DMS 273 (cell line): ENCODE measurements at regions not wholly inside any gene's neighbourhood (a gene's known extent, or its start where the extent isn't known, plus 50 kb on each side); places are given as distances from the start of the nearest gene placed in this dataset.
"Not testable (repeated sequence)": the region's sequence is repeated elsewhere in the genome, so short reads cannot be mapped to it uniquely, and the experiment has no call there.

Experiments
- DNase-seq: peaks from one replicate; lab custom pipeline; 2025; ENCODE audit not compliant: unreplicated experiment; lab: John Stamatoyannopoulos, UW

- no peak for DNase-seq
Observed at GRCh38 chr2:226183033-226183432, 616.6 kb downstream of the IRS1 start.

DNA sequence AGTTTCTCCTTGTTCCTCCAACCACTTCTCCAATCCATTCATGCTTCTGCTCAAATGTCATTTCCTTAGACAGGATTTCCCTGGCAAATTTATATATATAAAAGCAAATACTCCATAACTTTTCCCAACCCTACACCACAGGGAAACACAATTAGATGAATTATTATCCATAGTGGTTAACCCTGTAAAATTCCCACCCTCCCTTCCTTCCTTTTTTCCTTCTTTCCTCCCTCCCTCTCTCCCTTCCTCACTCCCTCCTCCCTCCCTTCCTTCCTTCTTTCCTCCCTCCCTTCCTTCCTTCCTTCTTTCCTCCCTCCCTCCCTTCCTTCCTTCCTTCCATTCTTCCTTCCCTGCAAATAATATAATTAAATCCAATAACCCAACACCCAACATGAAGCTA, 617.7 kb downstream of the IRS1 start:
- no peak for DNase-seq

DNA sequence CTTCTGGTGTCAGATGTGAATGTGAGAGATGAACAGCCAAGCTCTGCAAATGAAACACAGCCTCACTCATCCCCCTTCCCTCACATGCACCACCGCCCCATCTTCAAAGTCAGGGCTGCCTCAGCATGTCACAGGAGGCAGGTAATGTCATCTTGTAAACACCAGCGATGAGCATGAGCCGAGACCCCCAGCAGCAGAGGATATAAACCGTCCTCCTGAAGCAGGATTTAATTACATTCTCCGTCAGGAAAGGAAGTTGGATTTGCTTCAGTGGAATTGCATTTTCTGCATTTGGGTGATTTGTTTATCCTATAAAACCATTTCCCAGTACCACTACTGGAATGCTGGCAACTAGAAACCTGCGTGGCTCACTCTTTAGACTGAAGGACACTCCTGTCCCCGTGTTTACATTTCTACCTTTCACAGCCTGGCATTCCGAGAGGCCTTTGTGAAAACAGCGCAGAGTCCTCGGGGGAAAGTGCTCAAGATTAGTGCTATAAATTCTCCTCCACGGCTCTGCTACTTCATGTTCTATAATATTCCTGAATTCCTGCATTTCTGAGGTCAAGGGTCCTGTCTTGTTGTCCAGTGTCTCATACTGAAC, 619.2 kb downstream of the IRS1 start:
- DNase-seq = no peak

DNA sequence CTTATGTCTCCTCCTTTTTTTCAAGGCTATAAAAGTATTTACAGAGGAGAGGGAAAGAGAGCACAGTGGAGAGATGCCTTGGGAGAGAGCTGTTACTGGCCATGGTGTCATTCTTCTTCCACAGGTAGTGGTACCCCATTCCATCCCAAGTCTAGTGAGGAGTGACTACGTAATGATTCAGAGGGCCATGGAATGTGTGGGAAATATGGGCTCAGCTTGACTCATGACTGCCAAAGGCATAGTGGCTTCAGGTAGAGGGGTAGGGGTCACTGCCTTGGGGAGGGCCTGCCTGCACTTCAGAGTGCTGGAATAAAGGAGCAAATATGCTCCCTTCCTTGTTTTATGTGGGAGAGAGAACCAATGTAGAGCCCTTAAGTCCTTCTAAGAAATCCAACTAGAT, 620.6 kb downstream of the IRS1 start:
- no peak for DNase-seq

DNA sequence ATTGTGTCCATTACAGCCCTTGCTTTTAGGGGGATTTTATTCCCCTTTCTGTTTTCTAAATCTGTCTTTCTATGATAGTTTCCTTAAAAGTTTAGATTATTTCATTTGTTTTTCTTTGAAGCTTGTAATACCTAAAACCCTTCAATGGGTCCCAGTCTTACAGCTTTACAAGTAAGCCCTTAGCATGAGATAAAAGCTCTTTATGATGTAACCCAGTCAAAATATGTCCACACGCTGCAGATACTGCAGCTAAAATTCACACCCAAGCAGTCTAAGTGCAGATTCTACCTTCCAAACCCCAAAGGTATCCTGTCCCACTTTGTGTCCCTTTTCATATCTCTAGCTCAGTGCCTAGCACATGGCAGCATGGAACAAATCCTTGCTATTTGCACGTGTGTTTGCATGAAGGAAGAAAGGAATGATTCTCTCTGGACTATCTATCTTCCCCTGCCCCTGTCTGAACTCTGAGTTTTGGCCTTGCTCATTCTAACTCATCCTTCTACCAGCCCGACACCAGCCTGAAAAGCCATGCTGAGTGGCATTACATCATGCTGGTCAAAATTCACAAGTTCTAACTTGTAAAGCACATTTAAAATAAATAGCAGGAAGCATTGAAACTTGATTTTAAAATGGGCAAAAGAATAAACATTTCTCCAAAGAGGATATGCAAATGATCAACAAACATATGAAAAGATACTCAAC, 623.2 kb downstream of the IRS1 start:
- DNase-seq = no peak

DNA sequence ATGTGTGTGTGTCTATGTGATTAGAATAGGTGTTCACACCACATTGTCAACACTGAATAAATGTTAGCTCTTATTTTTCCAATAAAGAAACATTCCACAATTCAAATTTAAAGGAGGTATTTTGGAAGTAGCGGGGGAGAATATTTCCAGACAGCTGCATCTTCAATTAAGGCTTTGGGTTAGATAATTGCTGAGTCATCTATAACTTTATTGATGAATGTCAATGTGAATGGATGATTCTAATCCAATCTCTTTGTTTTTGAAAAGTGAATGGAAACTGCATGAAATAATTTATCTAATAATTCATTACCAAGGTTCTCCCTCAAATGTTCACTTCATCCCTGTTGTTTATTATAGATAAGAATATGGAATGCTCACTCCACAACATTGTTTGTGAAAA, 625.2 kb downstream of the IRS1 start:
- no peak for DNase-seq

GRCh38 chr2:226172939-226173338, 626.7 kb downstream of the IRS1 start:
- no peak for DNase-seq

DNA sequence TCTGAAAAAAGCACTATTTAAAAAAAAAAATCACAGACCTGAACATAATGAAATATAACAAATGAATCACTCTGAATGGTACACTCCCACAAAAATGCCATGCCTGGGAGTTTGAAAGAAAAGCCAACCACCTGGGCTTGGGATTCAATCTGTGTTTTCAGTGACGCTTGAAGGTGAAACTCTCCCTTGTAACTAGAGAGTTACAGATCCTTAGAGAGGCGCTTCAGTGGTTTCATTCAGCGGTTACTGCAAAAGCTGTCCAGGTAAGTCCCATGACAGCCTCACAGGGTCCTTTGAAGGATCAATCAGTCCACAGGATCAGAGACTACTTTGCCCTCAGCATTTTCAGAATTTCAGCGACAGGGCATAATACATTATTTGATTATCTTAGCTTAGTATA, 627.3 kb downstream of the IRS1 start:
- no peak for DNase-seq

DNA sequence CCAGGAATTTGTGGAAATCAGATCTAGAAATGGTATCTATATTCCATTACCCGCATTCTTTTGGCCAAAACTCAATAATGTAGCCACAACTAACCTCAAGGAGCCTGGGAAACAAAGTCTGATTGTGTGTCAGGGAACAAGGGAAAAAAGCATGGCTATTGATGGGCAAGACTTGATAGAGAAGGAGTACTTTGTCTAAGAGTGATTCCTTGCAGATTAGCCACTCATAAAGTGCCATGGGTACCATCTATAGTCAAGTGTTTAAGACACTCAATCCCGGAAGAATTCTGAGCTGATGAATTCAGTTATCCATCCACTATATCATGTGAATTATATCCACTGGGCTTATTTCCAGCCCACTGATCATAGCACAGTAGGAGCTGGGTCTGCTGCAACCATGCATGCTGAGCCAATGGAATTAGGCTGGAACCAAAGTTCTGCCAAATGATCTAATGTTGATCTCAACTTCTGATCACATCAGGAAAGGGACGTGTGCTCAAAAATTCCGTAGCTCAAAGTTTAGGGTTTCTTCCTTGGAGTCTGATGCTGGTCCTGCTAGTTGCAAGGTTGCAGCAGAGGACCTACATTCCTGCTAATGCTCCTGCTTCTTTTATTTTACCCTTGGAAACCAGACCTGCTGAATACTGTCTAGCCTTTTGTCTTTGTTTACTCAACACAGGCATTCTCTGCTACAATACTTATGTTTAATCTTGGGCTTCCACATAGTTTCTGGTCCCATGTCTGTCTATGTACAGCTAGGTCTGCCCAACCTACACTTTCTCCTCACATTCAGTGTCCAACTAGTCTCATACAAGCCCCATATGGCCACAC, 629.7 kb downstream of the IRS1 start:
- no peak for DNase-seq

DNA sequence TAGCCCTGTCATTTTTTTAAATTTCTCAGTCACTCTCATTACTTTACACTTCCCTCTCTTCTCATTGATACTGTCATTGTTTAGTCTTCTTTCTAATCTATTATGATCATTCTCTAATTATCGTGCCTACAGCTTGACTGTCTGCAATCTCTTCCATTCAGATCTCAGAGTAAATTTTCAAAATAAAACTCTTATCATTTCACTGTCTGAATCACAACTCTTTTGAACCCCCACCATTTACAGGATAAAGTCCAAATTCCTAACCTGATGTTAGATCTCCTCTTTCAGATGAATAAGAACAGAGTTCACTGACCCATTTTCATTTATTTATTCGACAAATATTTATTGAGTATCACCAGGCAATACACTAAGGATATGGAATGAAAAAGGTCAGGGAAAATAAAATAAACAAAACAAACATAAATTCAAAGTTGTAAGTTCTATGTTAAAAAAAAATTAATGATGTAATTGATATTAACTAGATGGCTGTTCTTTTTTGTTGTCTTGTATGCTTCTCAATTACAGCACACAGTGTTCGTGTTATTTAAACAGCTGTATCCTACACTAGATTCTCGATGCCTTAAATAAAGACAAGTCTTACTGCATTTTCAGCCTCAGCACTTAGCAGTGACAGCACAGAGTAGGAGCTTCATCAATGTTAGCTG, 631.0 kb downstream of the IRS1 start:
- DNase-seq = no peak

GRCh38 chr2:226164512-226164911, 635.1 kb downstream of the IRS1 start:
- DNase-seq = no peak

- DNase-seq = not testable (repeated sequence)
Observed at GRCh38 chr2:226160617-226161016, 639.0 kb downstream of the IRS1 start.

GRCh38 chr2:226159875-226160479, 639.6 kb downstream of the IRS1 start:
- no peak for DNase-seq

DNA sequence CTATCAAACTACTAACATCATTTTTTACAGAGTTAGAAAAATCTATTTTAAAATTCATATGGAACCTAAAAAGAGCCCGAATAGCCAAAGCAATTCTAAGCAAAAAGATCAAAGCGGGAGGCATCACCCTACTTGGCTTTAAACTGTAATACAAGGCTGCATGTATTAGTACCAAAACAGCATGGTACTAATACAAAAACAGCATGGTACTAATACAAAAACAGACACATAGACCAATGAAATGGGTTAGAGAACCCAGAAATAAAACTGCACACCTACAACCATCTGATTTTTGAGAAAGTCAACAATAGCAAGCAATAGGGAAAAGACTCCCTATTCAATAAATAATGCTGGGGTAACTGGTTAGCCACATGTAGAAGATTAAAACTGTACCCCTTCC, 640.7 kb downstream of the IRS1 start:
- no peak for DNase-seq

DNA sequence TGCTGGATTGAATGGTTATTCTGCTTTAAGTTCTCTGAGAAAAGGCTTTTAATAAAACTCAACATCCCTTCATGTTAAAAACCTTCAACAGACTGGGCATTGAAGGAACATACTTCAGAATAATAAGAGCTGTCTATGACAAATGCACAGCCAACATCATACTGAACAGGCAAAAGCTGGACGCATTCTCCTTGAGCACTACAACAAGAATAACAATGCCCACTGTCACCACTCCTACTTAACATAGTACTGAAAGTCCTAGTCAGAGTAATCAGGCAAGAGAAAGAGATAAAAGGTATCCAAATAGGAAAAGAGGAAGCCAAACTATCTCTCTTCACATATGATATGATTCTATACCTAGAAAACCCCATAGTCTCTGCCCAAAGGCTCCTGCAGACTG, 641.4 kb downstream of the IRS1 start:
- no peak for DNase-seq

DNA sequence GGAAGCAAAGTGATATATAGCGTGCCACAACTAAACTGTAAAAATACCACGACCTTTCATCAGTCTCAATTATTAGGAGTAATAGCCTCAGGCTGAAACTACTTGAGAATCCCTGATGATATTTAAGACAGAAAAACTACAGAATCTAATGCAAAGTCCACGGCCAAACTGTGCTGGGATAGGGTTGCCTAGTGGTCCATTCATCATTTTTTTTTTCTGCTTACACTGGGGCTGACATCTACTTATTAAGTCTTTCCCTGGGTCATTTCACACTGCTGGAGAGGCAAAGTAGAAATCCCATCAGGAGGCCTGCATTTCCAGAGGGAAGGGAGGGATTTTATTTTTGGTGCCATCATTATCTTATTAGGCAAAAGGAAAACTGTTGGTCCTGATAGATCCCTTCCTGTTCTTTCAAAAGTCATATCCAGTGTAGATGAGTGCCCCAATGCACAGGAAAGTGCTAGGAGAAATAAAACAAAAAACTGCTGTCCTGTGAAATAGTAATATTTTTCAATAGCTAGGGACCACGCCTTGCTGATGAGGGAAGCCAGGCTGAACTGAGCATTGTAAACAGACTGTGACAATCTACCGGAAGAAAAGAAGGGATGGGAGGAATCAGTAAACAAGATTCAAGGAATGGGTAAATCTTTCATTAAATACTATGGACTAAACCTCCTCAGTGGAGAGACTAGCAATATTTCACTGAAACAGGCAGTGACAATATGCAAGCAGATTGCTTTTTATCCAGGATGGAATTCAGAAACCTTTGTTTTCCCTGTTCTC, 644.3 kb downstream of the IRS1 start:
- DNase-seq = no peak

DNA sequence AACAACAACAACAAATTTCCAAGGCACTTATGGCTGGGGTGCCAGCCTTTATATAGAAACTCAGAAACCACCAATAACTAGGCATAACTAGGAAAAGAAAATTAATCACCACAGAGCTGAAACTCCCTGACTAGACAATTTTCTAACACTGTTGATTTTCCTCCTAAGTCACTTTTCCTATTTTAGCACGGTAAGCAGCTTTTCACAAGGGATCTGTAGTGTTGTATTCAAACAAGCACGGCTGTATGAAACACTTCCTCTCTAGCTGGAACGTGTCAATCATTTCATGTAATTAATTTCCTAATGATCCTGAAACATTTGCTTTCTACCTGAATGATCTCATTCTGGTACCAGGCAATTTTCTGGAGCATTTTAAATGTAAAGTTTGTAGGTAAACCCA, 645.0 kb downstream of the IRS1 start:
- DNase-seq = no peak

DNA sequence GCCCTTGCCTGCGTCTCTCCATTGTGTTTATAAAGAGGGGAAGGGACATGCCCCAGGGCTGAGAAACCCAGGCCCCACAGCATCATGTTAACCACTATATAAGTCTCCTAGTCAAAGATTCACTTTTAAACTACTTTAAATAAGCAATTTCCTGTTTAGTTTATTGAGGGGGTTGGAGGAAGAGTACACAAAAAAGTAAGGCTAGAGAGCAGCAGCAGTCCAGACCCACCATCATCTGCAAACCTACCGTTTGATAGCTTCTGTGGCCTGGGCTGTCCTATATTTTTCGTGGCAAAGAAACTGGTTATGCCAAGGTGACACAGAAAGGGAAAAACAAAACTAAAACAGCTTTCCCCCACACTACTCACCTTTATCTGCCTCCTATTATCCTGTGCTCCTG, 646.1 kb downstream of the IRS1 start:
- DNase-seq = no peak

DNA sequence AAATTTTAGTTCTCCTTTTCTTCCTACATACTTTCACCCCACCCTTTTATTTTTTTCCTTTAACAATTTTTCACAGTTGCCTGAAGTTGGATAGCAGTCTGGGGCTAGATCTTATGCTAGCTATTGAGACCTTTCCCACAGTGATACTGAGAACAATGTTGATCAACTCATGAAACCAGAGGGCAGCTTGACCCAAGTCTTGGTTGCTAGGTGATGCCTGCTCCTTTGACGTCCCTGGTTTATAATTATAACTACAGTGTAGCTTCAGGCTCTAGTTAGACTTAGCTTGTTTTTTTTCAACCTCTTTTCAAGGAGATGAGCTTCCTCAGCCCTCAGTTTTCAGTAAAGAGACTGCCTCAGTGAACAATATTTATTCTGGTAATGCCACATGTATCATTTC, 648.5 kb downstream of the IRS1 start:
- peak; percentile 27 for DNase-seq

GRCh38 chr2:226143091-226143490, 656.5 kb downstream of the IRS1 start:
- DNase-seq = no peak
